SK-N-SH (cell line): ENCODE measurements at regions not wholly inside any gene's neighbourhood (a gene's known extent, or its start where the extent isn't known, plus 50 kb on each side); places are given as distances from the start of the nearest gene placed in this dataset.

ENCODE experiments used
- FOXJ3 ChIP-seq: sonication (generic); formaldehyde crosslinking; IDR thresholded peaks from 2 replicates; pipeline ENCODE4 v1.5.1; 2020; ENCODE audit warnings: mild to moderate bottlenecking, missing genetic modification reagents
- TEAD4 ChIP-seq: IDR thresholded peaks from 2 replicates; pipeline ENCODE4 v1.4.0; 2012; ENCODE audit warnings: mild to moderate bottlenecking, borderline replicate concordance; ENCODE audit not compliant: insufficient read depth
- YY1 ChIP-seq: IDR thresholded peaks from 2 replicates; pipeline ENCODE4 v1.4.0; 2012; ENCODE audit warnings: low read depth, mild to moderate bottlenecking
- TF ChIP-seq, protein P1 (sequence below): IDR thresholded peaks from 2 replicates; pipeline ENCODE4 v1.4.0; 2012; ENCODE audit warnings: low read depth, borderline replicate concordance
- TF ChIP-seq, protein P2 (sequence below): IDR thresholded peaks from 2 replicates; pipeline ENCODE4 v1.6.1; 2012; ENCODE audit warnings: mild to moderate bottlenecking, low read depth, low read length, moderate library complexity
- TF ChIP-seq, protein P3 (sequence below): IDR thresholded peaks from 2 replicates; pipeline ENCODE4; 2012
- TF ChIP-seq, protein P4 (sequence below): fragments of 200-600 bp; sonication (generic); IDR thresholded peaks from 2 replicates; pipeline ENCODE4 v1.6.1; 2017; ENCODE audit warnings: antibody characterized with exemption, mild to moderate bottlenecking, moderate library complexity

DNA sequence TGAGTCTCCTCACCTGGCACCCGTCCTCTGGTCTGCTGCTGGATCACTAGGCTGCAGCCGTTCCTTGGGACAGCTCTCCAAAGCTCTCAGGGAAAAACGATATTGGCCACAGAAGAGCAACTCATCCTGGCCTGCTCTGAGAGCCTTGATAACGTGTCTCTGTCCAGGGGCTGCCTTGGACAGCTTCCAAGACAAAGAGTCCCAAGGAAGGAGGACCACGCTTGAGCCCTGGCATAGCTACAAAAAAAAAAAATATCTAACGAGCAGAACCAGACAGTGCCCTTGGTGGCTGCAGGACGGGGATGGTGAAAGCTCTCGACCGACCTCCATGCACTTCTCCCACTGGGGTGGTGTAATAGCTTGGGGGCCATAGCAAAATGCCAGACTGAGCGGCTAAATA, 589.6 kb downstream of the NPHP4 start:
- TF ChIP-seq, protein P1, sequence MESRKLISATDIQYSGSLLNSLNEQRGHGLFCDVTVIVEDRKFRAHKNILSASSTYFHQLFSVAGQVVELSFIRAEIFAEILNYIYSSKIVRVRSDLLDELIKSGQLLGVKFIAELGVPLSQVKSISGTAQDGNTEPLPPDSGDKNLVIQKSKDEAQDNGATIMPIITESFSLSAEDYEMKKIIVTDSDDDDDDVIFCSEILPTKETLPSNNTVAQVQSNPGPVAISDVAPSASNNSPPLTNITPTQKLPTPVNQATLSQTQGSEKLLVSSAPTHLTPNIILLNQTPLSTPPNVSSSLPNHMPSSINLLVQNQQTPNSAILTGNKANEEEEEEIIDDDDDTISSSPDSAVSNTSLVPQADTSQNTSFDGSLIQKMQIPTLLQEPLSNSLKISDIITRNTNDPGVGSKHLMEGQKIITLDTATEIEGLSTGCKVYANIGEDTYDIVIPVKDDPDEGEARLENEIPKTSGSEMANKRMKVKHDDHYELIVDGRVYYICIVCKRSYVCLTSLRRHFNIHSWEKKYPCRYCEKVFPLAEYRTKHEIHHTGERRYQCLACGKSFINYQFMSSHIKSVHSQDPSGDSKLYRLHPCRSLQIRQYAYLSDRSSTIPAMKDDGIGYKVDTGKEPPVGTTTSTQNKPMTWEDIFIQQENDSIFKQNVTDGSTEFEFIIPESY = no peak
- TF ChIP-seq YY1 (no peak), TEAD4 (no peak), FOXJ3 (CRISPR knock-in tag) (no peak)
- TF ChIP-seq, protein P2, sequence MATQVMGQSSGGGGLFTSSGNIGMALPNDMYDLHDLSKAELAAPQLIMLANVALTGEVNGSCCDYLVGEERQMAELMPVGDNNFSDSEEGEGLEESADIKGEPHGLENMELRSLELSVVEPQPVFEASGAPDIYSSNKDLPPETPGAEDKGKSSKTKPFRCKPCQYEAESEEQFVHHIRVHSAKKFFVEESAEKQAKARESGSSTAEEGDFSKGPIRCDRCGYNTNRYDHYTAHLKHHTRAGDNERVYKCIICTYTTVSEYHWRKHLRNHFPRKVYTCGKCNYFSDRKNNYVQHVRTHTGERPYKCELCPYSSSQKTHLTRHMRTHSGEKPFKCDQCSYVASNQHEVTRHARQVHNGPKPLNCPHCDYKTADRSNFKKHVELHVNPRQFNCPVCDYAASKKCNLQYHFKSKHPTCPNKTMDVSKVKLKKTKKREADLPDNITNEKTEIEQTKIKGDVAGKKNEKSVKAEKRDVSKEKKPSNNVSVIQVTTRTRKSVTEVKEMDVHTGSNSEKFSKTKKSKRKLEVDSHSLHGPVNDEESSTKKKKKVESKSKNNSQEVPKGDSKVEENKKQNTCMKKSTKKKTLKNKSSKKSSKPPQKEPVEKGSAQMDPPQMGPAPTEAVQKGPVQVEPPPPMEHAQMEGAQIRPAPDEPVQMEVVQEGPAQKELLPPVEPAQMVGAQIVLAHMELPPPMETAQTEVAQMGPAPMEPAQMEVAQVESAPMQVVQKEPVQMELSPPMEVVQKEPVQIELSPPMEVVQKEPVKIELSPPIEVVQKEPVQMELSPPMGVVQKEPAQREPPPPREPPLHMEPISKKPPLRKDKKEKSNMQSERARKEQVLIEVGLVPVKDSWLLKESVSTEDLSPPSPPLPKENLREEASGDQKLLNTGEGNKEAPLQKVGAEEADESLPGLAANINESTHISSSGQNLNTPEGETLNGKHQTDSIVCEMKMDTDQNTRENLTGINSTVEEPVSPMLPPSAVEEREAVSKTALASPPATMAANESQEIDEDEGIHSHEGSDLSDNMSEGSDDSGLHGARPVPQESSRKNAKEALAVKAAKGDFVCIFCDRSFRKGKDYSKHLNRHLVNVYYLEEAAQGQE = no peak
- TF ChIP-seq, protein P3, sequence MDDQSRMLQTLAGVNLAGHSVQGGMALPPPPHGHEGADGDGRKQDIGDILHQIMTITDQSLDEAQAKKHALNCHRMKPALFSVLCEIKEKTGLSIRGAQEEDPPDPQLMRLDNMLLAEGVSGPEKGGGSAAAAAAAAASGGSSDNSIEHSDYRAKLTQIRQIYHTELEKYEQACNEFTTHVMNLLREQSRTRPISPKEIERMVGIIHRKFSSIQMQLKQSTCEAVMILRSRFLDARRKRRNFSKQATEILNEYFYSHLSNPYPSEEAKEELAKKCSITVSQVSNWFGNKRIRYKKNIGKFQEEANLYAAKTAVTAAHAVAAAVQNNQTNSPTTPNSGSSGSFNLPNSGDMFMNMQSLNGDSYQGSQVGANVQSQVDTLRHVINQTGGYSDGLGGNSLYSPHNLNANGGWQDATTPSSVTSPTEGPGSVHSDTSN = no peak
- TF ChIP-seq, protein P4, sequence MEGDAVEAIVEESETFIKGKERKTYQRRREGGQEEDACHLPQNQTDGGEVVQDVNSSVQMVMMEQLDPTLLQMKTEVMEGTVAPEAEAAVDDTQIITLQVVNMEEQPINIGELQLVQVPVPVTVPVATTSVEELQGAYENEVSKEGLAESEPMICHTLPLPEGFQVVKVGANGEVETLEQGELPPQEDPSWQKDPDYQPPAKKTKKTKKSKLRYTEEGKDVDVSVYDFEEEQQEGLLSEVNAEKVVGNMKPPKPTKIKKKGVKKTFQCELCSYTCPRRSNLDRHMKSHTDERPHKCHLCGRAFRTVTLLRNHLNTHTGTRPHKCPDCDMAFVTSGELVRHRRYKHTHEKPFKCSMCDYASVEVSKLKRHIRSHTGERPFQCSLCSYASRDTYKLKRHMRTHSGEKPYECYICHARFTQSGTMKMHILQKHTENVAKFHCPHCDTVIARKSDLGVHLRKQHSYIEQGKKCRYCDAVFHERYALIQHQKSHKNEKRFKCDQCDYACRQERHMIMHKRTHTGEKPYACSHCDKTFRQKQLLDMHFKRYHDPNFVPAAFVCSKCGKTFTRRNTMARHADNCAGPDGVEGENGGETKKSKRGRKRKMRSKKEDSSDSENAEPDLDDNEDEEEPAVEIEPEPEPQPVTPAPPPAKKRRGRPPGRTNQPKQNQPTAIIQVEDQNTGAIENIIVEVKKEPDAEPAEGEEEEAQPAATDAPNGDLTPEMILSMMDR = no peak
